H1 (cell line): ENCODE measurements at regions not wholly inside any gene's neighbourhood (a gene's known extent, or its start where the extent isn't known, plus 50 kb on each side); places are given as distances from the start of the nearest gene placed in this dataset.

ENCODE experiments used
- CEBPB ChIP-seq: IDR thresholded peaks from 2 replicates; pipeline ENCODE4 v1.6.1; 2012; ENCODE audit warnings: low read depth, low read length
- CHD2 ChIP-seq: IDR thresholded peaks from 2 replicates; pipeline ENCODE4 v1.6.1; 2012; ENCODE audit warnings: low read length, improper control_type of control experiment
- CTCF ChIP-seq, 3 experiments: IDR thresholded peaks; 1 replicate in 2 of 3; 2 replicates in 1 of 3; pipeline versions ENCODE4 v1.5.1 to v1.6.1; 2011; ENCODE audit warnings: low read length in 3 of 3, mild to moderate bottlenecking in 3 of 3, inconsistent platforms in 2 of 3, low read depth in 1 of 3, moderate library complexity in 1 of 3; ENCODE audit not compliant: insufficient read depth in 1 of 3; ENCODE audit errors: control extremely low read depth in 1 of 3
- EZH2 ChIP-seq: fragments of 200-600 bp; sonication (generic); IDR thresholded peaks from 2 replicates; pipeline ENCODE4 v1.7.1; 2012; ENCODE audit warnings: low read depth, mild to moderate bottlenecking, moderate library complexity, low read length, inconsistent platforms; ENCODE audit not compliant: severe bottlenecking
- HDAC6 ChIP-seq: IDR thresholded peaks from one replicate; pipeline ENCODE4 v1.7.1; 2012; ENCODE audit warnings: low read depth, mild to moderate bottlenecking, inconsistent platforms, low read length, moderate library complexity
- KDM1A ChIP-seq: fragments of 200-600, 300-600 bp; sonication (generic); IDR thresholded peaks from 2 replicates; pipeline ENCODE4 v1.7.1; 2016; ENCODE audit warnings: mild to moderate bottlenecking, low read length, borderline replicate concordance
- MAX ChIP-seq: IDR thresholded peaks from 2 replicates; pipeline ENCODE4 v1.6.1; 2012; ENCODE audit warnings: inconsistent platforms
- POLR2A ChIP-seq, 2 experiments: IDR thresholded peaks; 1 replicate in 1 of 2; 2 replicates in 1 of 2; pipeline ENCODE4 v1.6.1; 2011; ENCODE audit warnings: low read depth in 2 of 2, low read length in 2 of 2, mild to moderate bottlenecking in 2 of 2; ENCODE audit errors: control extremely low read depth in 1 of 2
- SUZ12 ChIP-seq: fragments of 200-600 bp; sonication (generic); IDR thresholded peaks from 2 replicates; pipeline ENCODE4 v1.6.1; 2012; ENCODE audit warnings: mild to moderate bottlenecking, inconsistent platforms, low read length, moderate library complexity, mixed read lengths
- TCF12 ChIP-seq: IDR thresholded peaks from 2 replicates; pipeline ENCODE4 v1.6.1; 2011; ENCODE audit warnings: low read depth, mild to moderate bottlenecking, low read length
- TF ChIP-seq, protein P1 (sequence below): IDR thresholded peaks from 2 replicates; pipeline ENCODE4 v1.6.1; 2011; ENCODE audit warnings: low read length, improper control_type of control experiment
- TF ChIP-seq, protein P2 (sequence below): IDR thresholded peaks from 2 replicates; pipeline ENCODE4 v1.6.1; 2011; ENCODE audit warnings: low read depth, mild to moderate bottlenecking, low read length; ENCODE audit not compliant: insufficient read depth

DNA sequence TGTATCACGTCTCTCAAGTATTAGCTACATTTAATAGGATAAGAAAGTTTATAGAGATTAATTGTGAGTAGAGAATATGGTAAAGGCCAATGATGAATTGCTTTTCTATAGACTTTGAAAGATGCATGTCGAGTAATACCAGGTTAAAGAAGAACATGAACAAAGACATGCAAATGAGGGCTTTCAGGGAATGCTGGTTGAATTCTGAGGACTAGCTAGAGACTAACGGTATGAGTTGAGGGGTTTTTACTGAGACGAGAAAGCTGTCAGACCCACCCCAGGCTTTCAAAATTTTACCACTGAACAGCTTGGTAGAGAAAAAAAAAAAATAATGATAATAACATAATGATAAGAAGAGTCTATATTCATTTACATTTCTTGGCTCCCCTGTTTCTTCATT, 796.0 kb upstream of the CDH8 start:
- TF ChIP-seq, protein P1, sequence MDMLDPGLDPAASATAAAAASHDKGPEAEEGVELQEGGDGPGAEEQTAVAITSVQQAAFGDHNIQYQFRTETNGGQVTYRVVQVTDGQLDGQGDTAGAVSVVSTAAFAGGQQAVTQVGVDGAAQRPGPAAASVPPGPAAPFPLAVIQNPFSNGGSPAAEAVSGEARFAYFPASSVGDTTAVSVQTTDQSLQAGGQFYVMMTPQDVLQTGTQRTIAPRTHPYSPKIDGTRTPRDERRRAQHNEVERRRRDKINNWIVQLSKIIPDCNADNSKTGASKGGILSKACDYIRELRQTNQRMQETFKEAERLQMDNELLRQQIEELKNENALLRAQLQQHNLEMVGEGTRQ: no peak
- TF ChIP-seq CTCF (IDR thresholded peaks at IDR 0.05; ENCODE audit: control extremely low read depth in 1 of 3, insufficient read depth in 1 of 3, low read depth in 1 of 3, low read length in 3 of 3) (no peak), TCF12 (no peak), CEBPB (no peak), KDM1A (no peak), CHD2 (no peak), SUZ12 (no peak), MAX (no peak), POLR2A (IDR thresholded peaks at IDR 0.05; ENCODE audit: control extremely low read depth in 1 of 2, low read depth in 2 of 2, low read length in 2 of 2) (no peak), EZH2 (no peak), HDAC6 (no peak)
- TF ChIP-seq, protein P2, sequence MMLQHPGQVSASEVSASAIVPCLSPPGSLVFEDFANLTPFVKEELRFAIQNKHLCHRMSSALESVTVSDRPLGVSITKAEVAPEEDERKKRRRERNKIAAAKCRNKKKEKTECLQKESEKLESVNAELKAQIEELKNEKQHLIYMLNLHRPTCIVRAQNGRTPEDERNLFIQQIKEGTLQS: no peak
